IgD-negative memory B cell (primary cell): ENCODE measurements at regions not wholly inside any gene's neighbourhood (a gene's known extent, or its start where the extent isn't known, plus 50 kb on each side); places are given as distances from the start of the nearest gene placed in this dataset.
A peak's percentile ranks its signal among the peaks of the same experiment; 100 is the strongest.

Experiments
- H3K27ac Mint-ChIP-seq, 3 donors: one replicate each; pipeline ENCODE4 v1.8.0; 2020 to 2022; ENCODE audit warnings: mild to moderate bottlenecking in 3 of 3, mixed read lengths in 3 of 3, moderate library complexity in 1 of 3
- H3K27me3 Mint-ChIP-seq: one replicate; pipeline ENCODE4 v1.8.0; 2021; ENCODE audit warnings: mixed read lengths
- H3K36me3 Mint-ChIP-seq: one replicate; pipeline ENCODE4 v1.8.0; 2020; ENCODE audit warnings: mild to moderate bottlenecking, mixed read lengths
- H3K4me1 Mint-ChIP-seq, 3 donors: one replicate each; pipeline ENCODE4 v1.8.0; 2020 to 2022; ENCODE audit warnings: mixed read lengths in 3 of 3, mild to moderate bottlenecking in 1 of 3
- H3K4me3 Mint-ChIP-seq, 4 donors: one replicate each; pipeline ENCODE4 v1.8.0; 2020 to 2022; ENCODE audit warnings: mild to moderate bottlenecking in 4 of 4, mixed read lengths in 4 of 4, moderate library complexity in 3 of 4
- H3K9me3 Mint-ChIP-seq, 3 donors: one replicate each; pipeline ENCODE4 v1.8.0; 2020 to 2021; ENCODE audit warnings: mixed read lengths in 3 of 3, mild to moderate bottlenecking in 1 of 3

- H3K36me3 Mint-ChIP-seq: peaks cover 1% of the 10 kb centered on the region
- H3K27me3 Mint-ChIP-seq: peaks cover 30% of the 10 kb centered on the region
- H3K27ac Mint-ChIP-seq: no peak overlapping the region
- H3K4me3 Mint-ChIP-seq: no peak overlapping the region
- peaks cover 0 to 2% (median 1%) of the 10 kb centered on the region in 3 donors for H3K4me1 Mint-ChIP-seq
- peaks cover 0 to 10% (median 0%) of the 10 kb centered on the region in 3 donors for H3K9me3 Mint-ChIP-seq
These were observed 256.6 kb upstream of the ID2 start for GRCh38 chr2:8424997-8425900.

DNA sequence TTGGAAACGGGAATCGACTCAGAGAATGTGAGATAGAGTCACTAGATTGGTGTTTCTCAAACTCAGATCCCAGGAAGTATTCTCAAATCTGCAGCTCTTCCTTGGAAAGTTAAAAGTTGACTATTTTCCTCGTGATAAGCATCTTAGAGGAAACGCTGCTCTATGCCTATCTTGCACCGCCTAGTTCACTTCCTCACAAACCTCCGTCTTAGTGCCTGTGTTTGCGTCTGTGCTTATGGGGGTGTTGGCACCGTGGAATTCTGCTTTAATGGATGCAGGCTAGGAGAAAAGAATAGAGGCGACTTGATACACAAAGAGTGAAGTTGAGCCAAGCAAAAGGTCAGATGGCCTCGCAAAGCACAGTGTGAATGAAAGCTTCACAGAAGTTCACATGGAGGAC lies 255.3 kb upstream of the ID2 start:
- Mint-ChIP-seq H3K4me3 (no peak overlapping the region), H3K9me3 (peaks cover 0 to 10% (median 0%) of the 10 kb centered on the region in 3 donors), H3K4me1 (peaks cover 0 to 2% (median 1%) of the 10 kb centered on the region in 3 donors), H3K36me3 (no peaks in the 10 kb centered on the region), H3K27ac (no peak overlapping the region), H3K27me3 (peaks cover 22% of the 10 kb centered on the region)

DNA sequence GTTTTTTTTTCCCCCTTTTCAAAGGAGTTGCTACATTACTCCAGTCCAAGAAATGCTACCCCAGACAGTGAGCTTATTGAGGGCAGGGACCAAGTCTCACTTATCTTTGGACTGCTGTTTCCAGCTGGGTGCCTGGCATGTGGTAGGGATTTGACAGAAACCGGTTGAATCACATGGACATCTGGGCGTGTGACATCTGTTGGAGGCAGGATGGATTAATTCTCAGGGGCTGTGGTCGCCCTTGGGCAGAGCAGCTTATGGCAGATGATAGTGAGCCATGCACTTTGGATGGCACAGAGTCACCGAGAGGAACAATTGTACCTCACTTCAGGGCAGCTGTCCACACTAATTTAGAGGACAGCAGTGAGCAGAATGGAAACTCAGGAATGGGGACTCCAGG lies 254.6 kb upstream of the ID2 start:
- Mint-ChIP-seq H3K4me3 (no peak overlapping the region), H3K27ac (no peak overlapping the region), H3K27me3 (peaks cover 17% of the 10 kb centered on the region), H3K36me3 (no peaks in the 10 kb centered on the region), H3K9me3 (peaks cover 0 to 10% (median 0%) of the 10 kb centered on the region in 3 donors), H3K4me1 (peaks cover 0 to 2% (median 0%) of the 10 kb centered on the region in 3 donors)

DNA sequence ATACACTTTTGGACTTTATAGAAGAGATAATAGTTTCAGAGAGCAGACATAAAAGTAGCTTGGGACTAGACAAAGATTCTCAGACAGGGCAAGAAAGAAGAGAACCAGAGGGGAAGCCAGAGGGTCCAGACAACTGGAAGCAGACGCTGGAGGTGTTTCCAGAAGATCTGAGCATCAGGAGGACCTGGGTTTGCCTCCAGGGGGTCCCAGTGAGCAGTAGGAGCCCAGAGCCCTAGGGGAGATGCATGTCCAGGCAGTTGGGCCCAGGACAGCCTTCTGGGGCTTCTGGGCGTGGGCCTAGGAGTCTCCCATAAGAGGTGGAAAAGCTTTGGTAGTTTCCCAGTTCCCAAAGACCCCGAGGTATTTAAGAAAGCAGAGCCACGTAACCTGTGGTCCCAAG lies 251.2 kb upstream of the ID2 start:
- Mint-ChIP-seq H3K36me3 (no peaks in the 10 kb centered on the region), H3K27me3 (peaks cover 9% of the 10 kb centered on the region), H3K27ac (peak overlapping the region in 1 of 3 donors; percentile 20), H3K4me1 (peaks cover 11 to 13% (median 12%) of the 10 kb centered on the region in 3 donors), H3K4me3 (no peak overlapping the region), H3K9me3 (peaks cover 0 to 9% (median 0%) of the 10 kb centered on the region in 3 donors)

- Mint-ChIP-seq H3K27ac (no peak overlapping the region), H3K9me3 (peaks cover 0 to 5% (median 0%) of the 10 kb centered on the region in 3 donors), H3K27me3 (peaks cover 9% of the 10 kb centered on the region), H3K4me1 (peaks cover 15 to 18% (median 15%) of the 10 kb centered on the region in 3 donors), H3K36me3 (no peaks in the 10 kb centered on the region), H3K4me3 (no peak overlapping the region)
These were observed 250.3 kb upstream of the ID2 start for GRCh38 chr2:8431446-8432125.

DNA sequence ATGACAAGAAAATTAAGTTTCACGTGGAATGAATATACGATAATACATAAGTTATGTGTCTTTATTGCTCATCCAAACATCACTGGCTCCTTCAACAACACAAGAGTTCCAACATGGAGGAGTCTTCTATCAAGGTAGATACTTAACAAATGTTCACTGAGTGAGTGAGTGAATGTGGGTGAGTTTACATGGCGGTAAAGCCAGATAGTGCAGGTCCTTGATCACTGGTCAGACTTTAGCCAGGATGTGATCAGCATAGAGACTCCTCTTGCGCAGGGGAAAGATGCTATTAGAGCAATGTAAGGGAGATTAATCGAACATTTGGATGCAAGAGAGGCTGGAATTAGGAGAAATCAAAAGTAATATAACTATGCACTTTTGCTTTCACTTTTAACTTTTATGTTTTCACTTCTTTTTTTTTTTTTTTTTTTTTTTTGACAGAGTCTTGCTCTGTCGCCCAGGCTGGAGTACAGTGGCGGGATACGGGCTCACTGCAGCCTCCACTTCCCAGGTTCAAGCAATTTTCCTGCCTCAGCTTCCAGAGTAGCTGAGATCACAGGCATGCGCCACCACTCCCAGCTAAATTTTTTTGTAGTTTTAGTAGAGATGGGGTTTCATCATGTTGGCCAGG lies 249.0 kb upstream of the ID2 start:
- Mint-ChIP-seq H3K4me3 (peak overlapping the region in 3 of 4 donors; percentile 65 to 79 (median 74)), H3K4me1 (peaks cover 15 to 18% (median 15%) of the 10 kb centered on the region in 3 donors), H3K27me3 (peaks cover 2% of the 10 kb centered on the region), H3K9me3 (peaks cover 0 to 3% (median 0%) of the 10 kb centered on the region in 3 donors), H3K36me3 (no peaks in the 10 kb centered on the region), H3K27ac (peak overlapping the region; percentile 24 to 55 (median 42))

- H3K27me3 Mint-ChIP-seq: peaks cover 2% of the 10 kb centered on the region
- H3K9me3 Mint-ChIP-seq: no peaks in the 10 kb centered on the region
- peak overlapping the region in 1 of 4 donors; percentile 72 for H3K4me3 Mint-ChIP-seq
- peaks cover 13 to 19% (median 15%) of the 10 kb centered on the region in 3 donors for H3K4me1 Mint-ChIP-seq
- H3K36me3 Mint-ChIP-seq: no peaks in the 10 kb centered on the region
- peak overlapping the region in 2 of 3 donors; percentile 42 to 55 for H3K27ac Mint-ChIP-seq
These were observed 248.5 kb upstream of the ID2 start for GRCh38 chr2:8433390-8433789.

DNA sequence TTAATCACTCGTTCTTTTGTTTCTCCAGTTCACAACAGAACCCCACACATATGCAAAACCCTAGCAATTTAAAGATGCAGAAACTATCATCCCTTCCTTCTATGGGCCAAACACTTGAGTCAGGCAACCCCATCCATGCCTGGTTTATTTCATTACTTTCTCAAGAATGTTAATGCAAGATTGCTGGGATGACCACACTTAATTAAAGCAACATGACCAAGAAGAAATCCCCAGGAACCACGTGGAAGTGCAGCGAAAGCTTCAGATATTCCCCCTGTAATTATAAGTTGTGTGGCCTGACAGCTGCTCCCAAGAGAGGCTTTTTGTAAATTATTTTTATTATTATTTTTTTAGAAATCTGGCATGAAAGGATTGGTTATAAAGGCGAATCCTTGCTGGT lies 246.2 kb upstream of the ID2 start:
- Mint-ChIP-seq H3K27me3 (peaks cover 12% of the 10 kb centered on the region), H3K4me3 (no peak overlapping the region), H3K9me3 (no peaks in the 10 kb centered on the region), H3K27ac (peak overlapping the region in 1 of 3 donors; percentile 28), H3K36me3 (no peaks in the 10 kb centered on the region), H3K4me1 (peaks cover 13 to 24% (median 18%) of the 10 kb centered on the region in 3 donors)

DNA sequence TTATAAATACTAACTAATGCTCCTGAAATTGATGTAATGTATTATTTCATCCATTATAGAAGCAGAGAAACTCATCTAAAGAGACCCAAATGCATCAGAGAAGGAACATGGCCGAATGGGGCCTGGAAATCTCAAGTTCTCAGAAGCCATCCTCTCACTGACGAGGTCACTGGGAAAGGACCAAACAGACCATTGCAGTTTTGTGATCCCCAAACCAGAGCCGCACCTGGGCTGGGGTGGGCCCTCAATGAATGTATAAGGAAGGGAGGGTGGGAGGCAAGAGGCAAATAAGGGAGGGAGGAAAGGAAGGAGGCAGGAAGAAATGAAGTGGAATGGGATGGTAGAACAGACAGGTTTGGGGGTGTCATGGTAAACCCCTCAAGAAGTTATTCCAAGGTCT lies 245.3 kb upstream of the ID2 start:
- H3K4me1 Mint-ChIP-seq: peaks cover 13 to 24% (median 22%) of the 10 kb centered on the region in 3 donors
- peaks cover 12% of the 10 kb centered on the region for H3K27me3 Mint-ChIP-seq
- H3K36me3 Mint-ChIP-seq: no peaks in the 10 kb centered on the region
- H3K27ac Mint-ChIP-seq: peak overlapping the region in 1 of 3 donors; percentile 50
- no peak overlapping the region for H3K4me3 Mint-ChIP-seq
- no peaks in the 10 kb centered on the region for H3K9me3 Mint-ChIP-seq

DNA sequence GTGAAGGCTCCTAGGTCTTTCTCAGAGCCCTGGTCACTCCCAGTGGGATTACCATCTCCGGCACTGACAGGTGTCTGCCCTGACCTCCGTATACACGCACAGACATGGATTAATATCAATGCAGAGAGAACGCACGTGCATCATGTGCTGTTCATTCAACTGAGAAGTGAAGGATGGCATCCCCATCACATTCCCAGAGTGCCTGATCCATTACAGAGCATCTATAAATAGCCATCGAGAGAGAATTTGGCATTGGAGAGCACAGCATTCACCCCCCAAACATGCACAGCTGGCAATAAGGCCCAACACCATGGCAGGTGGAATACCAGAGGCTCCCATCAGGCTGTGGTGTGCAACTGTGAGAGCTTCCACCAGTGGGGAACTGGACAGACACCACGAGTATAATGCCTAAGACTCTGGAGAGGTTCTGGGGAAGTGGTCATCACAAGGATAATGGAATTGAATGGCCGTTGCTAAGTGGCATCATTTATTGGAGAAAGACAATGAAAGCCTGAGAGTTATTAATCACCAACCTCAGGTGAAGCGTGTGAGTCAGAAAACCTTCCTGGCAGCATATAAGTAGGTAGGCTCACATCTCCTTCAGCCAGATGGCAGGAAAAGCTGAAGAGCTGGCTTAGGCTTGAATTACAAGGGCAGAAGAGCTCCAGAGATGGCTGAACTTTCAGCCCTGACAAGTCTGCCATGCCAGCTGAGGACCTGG lies 244.5 kb upstream of the ID2 start:
- Mint-ChIP-seq H3K27me3 (peaks cover 17% of the 10 kb centered on the region), H3K4me3 (no peak overlapping the region), H3K27ac (no peak overlapping the region), H3K4me1 (peaks cover 20 to 31% (median 30%) of the 10 kb centered on the region in 3 donors), H3K36me3 (no peaks in the 10 kb centered on the region), H3K9me3 (no peaks in the 10 kb centered on the region)

DNA sequence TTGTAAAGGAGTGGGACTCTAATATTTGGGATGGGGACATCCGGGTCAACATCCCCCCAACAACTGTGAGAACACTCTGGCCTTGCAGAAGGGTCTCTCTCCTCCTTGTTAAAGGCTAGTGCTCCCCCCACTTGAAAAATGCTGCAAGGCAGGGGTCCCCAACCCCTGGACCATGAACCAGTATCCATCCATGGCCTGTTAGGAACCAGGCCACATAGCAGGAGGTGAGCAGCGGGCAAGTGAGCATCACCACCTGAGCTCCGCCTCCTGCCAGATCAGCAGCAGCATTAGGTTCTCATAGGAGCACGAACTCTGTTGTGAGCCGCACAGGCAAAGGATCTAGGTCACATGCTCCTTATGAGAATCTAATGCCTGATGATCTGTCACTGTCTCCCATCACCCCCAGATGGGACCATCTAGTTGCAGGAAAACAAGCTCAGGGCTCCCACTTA lies 243.9 kb upstream of the ID2 start:
- Mint-ChIP-seq H3K27ac (no peak overlapping the region), H3K4me1 (peaks cover 25 to 32% (median 32%) of the 10 kb centered on the region in 3 donors), H3K36me3 (no peaks in the 10 kb centered on the region), H3K4me3 (no peak overlapping the region), H3K27me3 (peaks cover 19% of the 10 kb centered on the region), H3K9me3 (no peaks in the 10 kb centered on the region)

DNA sequence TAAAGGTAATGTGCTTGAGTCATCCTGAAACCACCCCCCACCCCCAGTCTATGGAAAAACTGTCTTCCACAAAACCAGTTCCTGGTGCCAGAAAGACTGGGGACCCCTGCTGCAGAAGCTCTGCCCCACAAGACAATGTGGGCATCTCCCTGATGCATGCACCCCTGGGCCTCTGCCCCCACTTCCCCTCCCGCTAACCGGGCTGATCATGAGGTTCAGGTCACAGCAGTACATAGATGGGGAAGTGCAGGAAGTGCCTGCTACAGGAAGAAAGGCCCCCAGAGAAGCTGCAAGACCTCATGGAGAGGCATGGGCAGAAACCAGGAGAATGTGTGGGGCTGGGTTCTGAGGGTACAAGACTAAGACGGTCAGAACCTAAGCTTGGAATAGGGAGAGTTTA lies 243.4 kb upstream of the ID2 start:
- Mint-ChIP-seq H3K27me3 (peaks cover 24% of the 10 kb centered on the region), H3K4me1 (peaks cover 24 to 35% (median 34%) of the 10 kb centered on the region in 3 donors), H3K4me3 (peak overlapping the region in 1 of 4 donors; percentile 10), H3K9me3 (no peaks in the 10 kb centered on the region), H3K27ac (no peak overlapping the region), H3K36me3 (no peaks in the 10 kb centered on the region)

- Mint-ChIP-seq H3K27ac (no peak overlapping the region), H3K9me3 (no peaks in the 10 kb centered on the region), H3K36me3 (no peaks in the 10 kb centered on the region), H3K4me3 (peak overlapping the region in 1 of 4 donors; percentile 10), H3K4me1 (peaks cover 22 to 35% (median 31%) of the 10 kb centered on the region in 3 donors), H3K27me3 (peaks cover 25% of the 10 kb centered on the region)
These were observed 242.9 kb upstream of the ID2 start for GRCh38 chr2:8438996-8439395.

GRCh38 chr2:8440029-8440778 lies 241.7 kb upstream of the ID2 start:
- no peak overlapping the region for H3K4me3 Mint-ChIP-seq
- H3K36me3 Mint-ChIP-seq: no peaks in the 10 kb centered on the region
- no peak overlapping the region for H3K27ac Mint-ChIP-seq
- H3K27me3 Mint-ChIP-seq: peaks cover 28% of the 10 kb centered on the region
- peaks cover 21 to 32% (median 31%) of the 10 kb centered on the region in 3 donors for H3K4me1 Mint-ChIP-seq
- no peaks in the 10 kb centered on the region for H3K9me3 Mint-ChIP-seq
